HepG2 (cell line): ENCODE measurements at regions not wholly inside any gene's neighbourhood (a gene's known extent, or its start where the extent isn't known, plus 50 kb on each side); places are given as distances from the start of the nearest gene placed in this dataset.

Experiments used
- ATAC-seq: fragments of 200-7000 bp; cut with Tn5 transposase; 3 replicates; pipeline ENCODE4 v1.9.1; 2020; ENCODE audit warnings: mild to moderate bottlenecking, moderate library complexity
- BruUV-seq: library from RNA; stranded (reverse); fragments of 400-500 nt; replicated peaks from 2 replicates; lab custom pipeline; 2021; lab: Mats Ljungman, UMichigan
- CTCF ChIA-PET: fragments of 300-600 bp; formaldehyde crosslinking; extraction: SDS; loops from one replicate; lab custom pipeline; 2021; ENCODE audit warnings: low total read pairs, inconsistent platforms, low intra/inter-chr PET ratio; lab: Yijun Ruan, JAX
- POLR2A ChIA-PET: fragments of 350-600 bp; sonication (Branson Sonifier 250); formaldehyde crosslinking; loops from one replicate; lab custom pipeline; 2020; ENCODE audit warnings: antibody characterized with exemption, inconsistent platforms; lab: Yijun Ruan, JAX
- DNase-seq: peaks from one replicate; pipeline ENCODE4 v3.0.0-alpha.2; 2015; ENCODE audit warnings: low spot score
- FAIRE-seq: peaks from 3 replicates; lab custom pipeline; 2011; peaks lifted over from hg19 to GRCh38; lab: Jason Lieb, UNC
- H2AFZ ChIP-seq: one replicate; pipeline ENCODE4 v1.6.1; 2011; ENCODE audit warnings: low read length, inconsistent platforms
- H3K27ac ChIP-seq: fragments of 300-600 bp; 3 replicates; pipeline ENCODE4 v1.8.0; 2011; ENCODE audit warnings: mixed run types, mild to moderate bottlenecking, mixed read lengths, low read length, inconsistent platforms; ENCODE audit not compliant: insufficient read depth; ENCODE audit errors: extremely low read length
- H3K27me3 ChIP-seq, 2 experiments: fragments of 200-600 bp in 1 of 2; 2 replicates in 1 of 2; 3 replicates in 1 of 2; pipeline versions ENCODE4 v1.6.0 to v1.8.0; 2011; ENCODE audit warnings: low read length in 2 of 2, mild to moderate bottlenecking in 2 of 2, moderate library complexity in 2 of 2, inconsistent platforms in 1 of 2; ENCODE audit not compliant: insufficient read depth in 2 of 2, control insufficient read depth in 1 of 2
- H3K36me3 ChIP-seq, 2 experiments: fragments of 200-600 bp in 1 of 2; replicated peaks in 1 of 2; 2 replicates in 1 of 2; 3 replicates in 1 of 2; pipeline versions ENCODE4 v1.5.1 to v1.8.0; 2011; ENCODE audit warnings: low read length in 2 of 2, inconsistent platforms in 1 of 2; ENCODE audit not compliant: insufficient read depth in 2 of 2, control insufficient read depth in 1 of 2
- H3K4me1 ChIP-seq: 2 replicates; pipeline ENCODE4 v1.5.1; 2012; ENCODE audit warnings: low read length, inconsistent platforms; ENCODE audit not compliant: insufficient read depth
- H3K4me2 ChIP-seq: 2 replicates; pipeline ENCODE4 v1.6.0; 2011; ENCODE audit warnings: low read depth, low read length, inconsistent platforms
- H3K4me3 ChIP-seq, 3 experiments: fragments of 200-600 bp in 1 of 3; sonication (generic), shearing (Covaris generic) in 1 of 3; replicated peaks in 1 of 3; 2 replicates each; pipeline ENCODE4 v1.5.1; 2011 to 2016; ENCODE audit warnings: low read length in 3 of 3, inconsistent platforms in 2 of 3, low read depth in 2 of 3, mild to moderate bottlenecking in 2 of 3, control low read depth in 1 of 3, mixed read lengths in 1 of 3; ENCODE audit not compliant: insufficient read depth in 1 of 3
- H3K79me2 ChIP-seq: one replicate; pipeline ENCODE4 v1.6.1; 2011; ENCODE audit warnings: low read length, inconsistent platforms; ENCODE audit not compliant: insufficient read depth
- H3K9ac ChIP-seq: 2 replicates; pipeline ENCODE4 v1.6.0; 2011; ENCODE audit warnings: mild to moderate bottlenecking, low read depth, low read length, inconsistent platforms; ENCODE audit not compliant: insufficient read depth
- H3K9me3 ChIP-seq: 2 replicates; pipeline ENCODE4 v1.5.1; 2012; ENCODE audit warnings: mild to moderate bottlenecking, low read length
- H4K20me1 ChIP-seq: 2 replicates; pipeline ENCODE4 v1.6.0; 2011; ENCODE audit warnings: inconsistent platforms, mild to moderate bottlenecking, low read length, moderate library complexity; ENCODE audit not compliant: insufficient read depth
- DBP ChIP-seq: sonication (generic); formaldehyde crosslinking; IDR thresholded peaks from 2 replicates; pipeline ENCODE4 v1.4.0; 2020; ENCODE audit warnings: missing genetic modification reagents; ENCODE audit errors: not compliant biosample characterization
- REST ChIP-seq, 2 experiments: IDR thresholded peaks; 2 replicates each; pipeline ENCODE4 v1.6.1; 2011 to 2012; ENCODE audit warnings: low read length in 2 of 2, borderline replicate concordance in 1 of 2, low read depth in 1 of 2, mild to moderate bottlenecking in 1 of 2, moderate library complexity in 1 of 2
- ZBTB34 ChIP-seq: sonication (generic); formaldehyde crosslinking; IDR thresholded peaks from 2 replicates; pipeline ENCODE4 v1.8.0; 2022; ENCODE audit warnings: mild to moderate bottlenecking, missing genetic modification reagents
- WGBS: methylation state at CpG from one replicate; pipeline ENCODE4 v1.1.6; 2017; ENCODE audit warnings: low lambda C conversion rate; 5-methylcytosine and 5-hydroxymethylcytosine counted together
- in situ Hi-C: cut with HindIII; loops from 2 replicates; pipeline ENCODE4 v1.10.0; 2017; ENCODE audit warnings: low pct_unique_long_range_greater_than_20kb; ENCODE audit not compliant: extremely low pct_ligation_motif_present
- intact Hi-C: fragments of 100-400 bp; cut with micrococcal nuclease; formaldehyde crosslinking; loops from one replicate; pipeline ENCODE4 v1.10.0; 2022; ENCODE audit not compliant: unreplicated experiment

- no peak for TF ChIP-seq ZBTB34
- TF ChIP-seq, all 625 proteins: peak for 0
Observed at GRCh38 chr2:118716102-118716501, 131.3 kb downstream of the EN1 start (continued).

- BruUV-seq: no TSS peak
- no peak overlapping the region for H3K4me2 ChIP-seq
- no peak for FAIRE-seq
- no peak for ATAC-seq
- H3K27ac ChIP-seq: no peak overlapping the region
- 23% methylated on average over 6 of the region's 6 CpGs for WGBS
- H3K79me2 ChIP-seq: no peaks in the 10 kb centered on the region
- DNase-seq: no peak
- no peaks in the 10 kb centered on the region for H3K36me3 ChIP-seq
- no peaks in the 10 kb centered on the region for H4K20me1 ChIP-seq
- ChIA-PET CTCF (no interaction called here), POLR2A (no interaction called here)
- H3K4me1 ChIP-seq: no peaks in the 10 kb centered on the region
- no peaks in the 10 kb centered on the region for H3K27me3 ChIP-seq
- intact Hi-C loops: no loop called here
- H3K9me3 ChIP-seq: no peaks in the 10 kb centered on the region
- TF ChIP-seq REST (IDR thresholded peaks at IDR 0.05; ENCODE audit: borderline replicate concordance in 1 of 2, low read depth in 1 of 2, low read length in 2 of 2) (peak in 1 of 2 experiments; percentile 49), DBP (CRISPR knock-in tag) (no peak)
- in situ Hi-C loops: no loop called here
- no peak overlapping the region for H3K9ac ChIP-seq
- no peak overlapping the region for H3K4me3 ChIP-seq
- no peak overlapping the region for H2AFZ ChIP-seq
Observed at GRCh38 chr2:118714118-118714517, 133.3 kb downstream of the EN1 start.
